Prostate gland (tissue), 2 donors: ENCODE measurements at regions not wholly inside any gene's neighbourhood (a gene's known extent, or its start where the extent isn't known, plus 50 kb on each side); places are given as distances from the start of the nearest gene placed in this dataset.

ENCODE experiments used
- CTCF ChIP-seq, 4 experiments: fragments of 200-600 bp in 2 of 4; fragments of 450-650 bp in 2 of 4; sonication (generic) in 2 of 4; IDR thresholded peaks; 1 replicate in 3 of 4; 2 replicates in 1 of 4; pipeline ENCODE4 v1.5.1; 2016 to 2019; ENCODE audit warnings: antibody characterized with exemption in 4 of 4, mild to moderate bottlenecking in 2 of 4, moderate library complexity in 2 of 4
- POLR2A ChIP-seq: fragments of 450-650 bp; IDR thresholded peaks from one replicate; pipeline ENCODE4 v1.6.1; 2016; ENCODE audit warnings: antibody characterized with exemption, mild to moderate bottlenecking
- POLR2AphosphoS5 ChIP-seq: sonication (generic); formaldehyde crosslinking; IDR thresholded peaks from one replicate; pipeline ENCODE4 v1.6.1; 2017; ENCODE audit warnings: antibody characterized with exemption

DNA sequence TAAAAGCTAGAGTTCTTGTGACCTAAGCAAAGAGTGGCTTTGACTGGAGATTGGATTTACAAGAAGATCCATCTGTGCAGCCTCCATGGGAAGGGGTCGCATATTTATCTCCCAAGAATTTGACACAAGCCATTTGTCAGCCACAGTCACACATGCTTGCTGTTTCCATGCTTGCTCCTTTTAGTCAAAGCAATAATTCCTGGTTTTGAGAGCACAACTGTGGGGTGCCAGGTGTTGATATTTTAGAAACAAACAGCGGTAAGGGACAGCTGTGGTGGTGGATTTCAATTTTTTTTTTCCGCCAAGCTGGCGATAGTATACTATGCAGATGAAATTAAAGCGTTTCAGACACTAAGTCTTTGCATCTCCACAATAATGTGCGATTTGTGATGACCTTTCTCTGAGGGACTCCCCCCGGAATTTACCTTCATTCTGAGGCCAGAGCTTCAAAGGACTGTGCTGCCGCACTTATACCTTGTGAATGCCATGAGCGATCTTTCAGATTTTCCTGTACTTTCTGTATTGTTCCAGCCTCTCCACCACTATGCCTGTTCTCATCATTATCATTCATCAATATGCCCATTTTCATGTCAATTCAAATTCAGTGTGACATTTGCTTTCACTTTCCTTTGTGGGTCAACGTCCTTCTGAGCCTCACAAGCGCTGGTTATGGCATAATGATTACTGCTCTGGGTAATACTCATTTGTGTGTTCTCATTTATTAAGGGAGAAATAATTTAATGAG lies 108.2 kb upstream of the KBTBD8 start:
- no peak for TF ChIP-seq CTCF (IDR thresholded peaks at IDR 0.05)
- no peak for TF ChIP-seq POLR2A
- TF ChIP-seq POLR2AphosphoS5: no peak
